GM12891 (cell line): ENCODE measurements at regions not wholly inside any gene's neighbourhood (a gene's known extent, or its start where the extent isn't known, plus 50 kb on each side); places are given as distances from the start of the nearest gene placed in this dataset.

Experiments
- DNase-seq: peaks from one replicate; pipeline ENCODE4 v3.0.0; 2011; ENCODE audit warnings: low spot score; ENCODE audit not compliant: insufficient read length
- FAIRE-seq: peaks from 2 replicates; lab custom pipeline; 2011; peaks lifted over from hg19 to GRCh38; lab: Jason Lieb, UNC
- PAX5 ChIP-seq: IDR thresholded peaks from 2 replicates; pipeline ENCODE4 v1.6.1; 2011; ENCODE audit warnings: low read length, moderate library complexity, mild to moderate bottlenecking; ENCODE audit not compliant: insufficient read depth, severe bottlenecking
- POLR2A ChIP-seq: IDR thresholded peaks from 2 replicates; pipeline ENCODE4 v1.6.1; 2011; ENCODE audit warnings: low read depth, low read length, control low read depth
- POLR2AphosphoS5 ChIP-seq: IDR thresholded peaks from 2 replicates; pipeline ENCODE4 v1.6.1; 2011; ENCODE audit warnings: low read depth, low read length, control low read depth
- POU2F2 ChIP-seq: IDR thresholded peaks from 2 replicates; pipeline ENCODE4 v1.6.1; 2011; ENCODE audit warnings: low read depth, mild to moderate bottlenecking, control low read depth, low read length, moderate library complexity
- SPI1 ChIP-seq: IDR thresholded peaks from 2 replicates; pipeline ENCODE4 v1.6.1; 2011; ENCODE audit warnings: low read depth, low read length, control low read depth
- TAF1 ChIP-seq: IDR thresholded peaks from 2 replicates; pipeline ENCODE4 v1.6.1; 2011; ENCODE audit warnings: low read depth, low read length, control low read depth

DNA sequence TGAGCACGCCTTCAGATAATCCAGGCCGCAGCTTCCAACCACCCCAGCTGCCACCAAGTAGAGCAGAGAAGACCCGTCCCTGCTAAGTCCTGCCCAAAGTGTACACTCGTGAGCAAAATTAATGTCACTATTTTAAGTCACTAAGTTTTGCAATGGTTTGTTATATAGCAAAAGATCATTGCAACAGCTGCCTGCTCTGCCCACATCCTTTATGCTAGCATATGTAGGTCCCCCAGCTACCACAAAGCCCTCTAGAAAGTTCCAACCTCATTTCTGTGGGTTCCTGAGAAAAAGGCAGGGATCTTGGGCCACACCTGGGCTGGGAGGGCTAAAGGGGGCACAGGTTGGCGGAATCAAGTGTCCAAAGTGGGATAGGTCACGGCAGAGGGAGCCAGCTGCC, 346.9 kb downstream of the BCOR start:
- TF ChIP-seq POLR2A, result no peak
- TF ChIP-seq POLR2AphosphoS5, result no peak
- TF ChIP-seq TAF1, result no peak
- DNase-seq (no peak), FAIRE-seq (no peak)

DNA sequence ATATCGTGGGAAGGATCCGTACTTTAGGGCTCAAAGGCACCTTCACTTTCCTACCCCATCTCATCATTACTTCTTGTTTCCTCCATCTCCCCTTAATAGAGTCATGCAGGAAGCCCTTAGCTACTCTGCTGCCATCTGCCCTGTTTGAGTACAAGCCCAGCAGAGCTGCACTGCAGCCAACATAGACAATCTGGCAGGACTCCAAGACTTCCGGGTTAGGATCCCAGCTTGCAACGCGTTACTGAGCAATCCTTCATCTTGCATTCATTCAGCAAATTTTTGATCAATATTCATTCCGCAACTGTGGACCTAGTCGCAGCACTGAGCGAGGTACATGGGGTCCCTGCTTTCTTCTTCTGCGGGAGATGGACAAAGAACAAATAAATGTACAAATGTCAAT, 344.9 kb downstream of the BCOR start:
- DNase-seq (no peak), FAIRE-seq (no peak)
- no peak for TF ChIP-seq POLR2A
- no peak for TF ChIP-seq POU2F2
- TF ChIP-seq POLR2AphosphoS5, result no peak
- TF ChIP-seq TAF1, result no peak
- no peak for TF ChIP-seq PAX5

DNA sequence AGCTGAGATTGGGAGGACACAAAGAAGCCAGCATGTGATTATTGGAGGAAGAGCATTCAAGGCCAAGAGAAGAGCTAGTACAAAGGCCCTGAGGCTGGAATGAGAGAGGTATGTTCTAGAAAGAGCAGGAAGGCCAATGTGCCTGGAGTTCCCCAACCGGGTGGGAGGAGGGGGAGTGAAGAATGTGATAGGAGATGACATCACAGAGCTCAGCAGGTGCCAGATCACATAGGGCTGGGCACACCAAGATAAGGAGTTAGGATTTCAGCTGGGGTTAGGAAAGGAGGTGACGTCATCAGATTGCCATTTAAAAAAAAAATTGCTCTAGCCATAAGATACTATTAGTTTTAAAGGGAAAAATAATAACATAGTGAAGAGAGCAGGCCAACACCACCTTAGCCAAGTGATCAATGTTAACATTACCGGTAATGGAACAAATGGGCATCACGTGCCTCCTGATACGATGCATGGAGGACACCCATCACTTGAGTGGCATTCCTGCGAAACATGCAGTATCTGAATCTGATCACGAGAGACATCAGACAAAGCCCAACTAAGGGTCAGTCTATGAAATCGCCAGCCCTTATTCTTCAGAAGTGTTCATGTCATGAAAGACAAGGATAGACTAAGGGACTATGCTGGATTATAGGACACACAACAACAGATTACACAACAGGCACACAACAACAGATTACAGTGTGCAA, 344.3 kb downstream of the BCOR start:
- no peak for DNase-seq
- TF ChIP-seq POLR2A, result no peak
- TF ChIP-seq POLR2AphosphoS5, result no peak
- TF ChIP-seq POU2F2, result no peak
- no peak for TF ChIP-seq PAX5
- TF ChIP-seq TAF1, result no peak
- no peak for TF ChIP-seq SPI1
- FAIRE-seq, result no peak

DNA sequence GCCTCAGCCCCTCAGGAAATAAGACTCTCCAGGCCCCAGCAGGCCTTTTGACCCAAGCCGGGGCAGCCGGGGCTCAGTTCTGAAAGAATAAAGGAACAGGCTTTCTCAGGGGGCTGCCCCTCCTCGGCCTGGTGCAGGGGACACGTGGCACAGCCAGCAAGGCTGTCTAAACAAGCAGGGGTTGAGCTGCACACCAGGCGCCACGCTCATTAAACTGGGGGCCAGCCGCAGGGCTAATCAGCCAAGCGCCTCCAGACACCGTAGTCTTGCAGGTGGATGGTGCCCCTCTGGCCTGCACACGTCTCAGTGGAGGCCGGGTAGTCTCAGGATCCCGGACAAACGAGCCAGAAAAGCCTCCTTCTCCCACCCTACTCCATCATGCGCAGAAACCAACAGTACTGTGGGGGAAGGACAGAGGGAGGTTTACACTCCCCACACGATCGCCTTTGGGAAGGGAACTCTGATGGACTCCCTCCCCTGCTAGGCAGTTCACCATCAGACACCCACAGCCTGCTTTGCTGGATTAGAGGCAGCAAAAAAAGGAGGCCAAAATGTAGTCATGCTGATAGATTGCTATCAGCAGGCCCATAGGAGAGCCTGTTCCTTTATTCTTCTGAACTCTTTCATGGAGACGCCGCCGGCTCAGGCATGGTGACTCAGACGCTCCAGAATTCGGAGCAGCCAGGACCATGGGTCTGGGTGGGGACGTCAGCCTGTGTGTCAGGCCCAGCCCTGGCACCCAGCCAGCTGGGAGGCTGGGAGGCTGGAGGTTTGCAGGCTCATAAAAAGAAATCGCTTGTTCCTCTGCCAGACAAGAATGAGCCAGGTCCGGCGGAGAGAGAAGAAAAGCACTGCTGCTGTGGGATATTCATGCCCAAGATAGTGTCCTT, 342.4 kb downstream of the BCOR start:
- TF ChIP-seq POLR2A, result no peak
- TF ChIP-seq SPI1, result no peak
- DNase-seq (no peak), FAIRE-seq (no peak)

DNA sequence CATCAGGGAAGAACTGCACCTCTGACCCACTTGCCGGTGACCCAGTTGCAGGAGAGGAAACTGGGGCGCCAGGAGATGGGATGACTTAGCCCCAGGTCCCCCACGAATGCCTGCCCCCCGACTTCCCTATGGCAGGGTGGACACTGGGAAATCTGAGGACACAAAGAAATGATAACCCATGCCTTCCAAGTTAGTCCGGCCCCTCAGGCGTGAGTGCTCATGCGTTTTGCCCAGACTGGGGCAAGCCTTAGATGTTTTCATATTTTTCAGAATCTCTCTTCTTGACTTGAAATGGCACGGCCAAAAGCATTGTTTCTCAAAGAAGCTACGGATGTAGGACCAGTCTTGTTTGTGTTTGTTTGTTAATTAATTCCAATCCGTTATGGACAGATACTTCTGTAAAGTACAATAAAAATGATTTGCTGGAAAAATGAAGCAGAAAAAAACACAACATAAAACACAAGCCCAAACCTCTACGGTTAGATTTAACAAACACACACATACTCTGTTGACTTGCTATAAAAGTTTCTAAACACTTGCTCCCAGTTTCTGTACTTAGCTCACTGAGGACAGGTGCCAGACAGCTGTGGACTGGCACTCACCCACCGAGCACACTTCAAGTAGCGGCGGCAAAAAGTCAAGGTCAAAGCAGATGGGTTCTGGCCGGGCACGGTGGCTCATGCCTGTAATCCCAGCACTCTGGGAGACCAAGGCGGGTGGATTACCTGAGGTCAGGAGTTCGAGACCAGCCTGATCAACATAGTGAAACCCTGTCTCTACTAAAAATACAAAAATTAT, 341.5 kb downstream of the BCOR start:
- DNase-seq, result no peak
- TF ChIP-seq POLR2A (no peak), PAX5 (no peak), TAF1 (no peak), POU2F2 (no peak)
- FAIRE-seq, result no peak

DNA sequence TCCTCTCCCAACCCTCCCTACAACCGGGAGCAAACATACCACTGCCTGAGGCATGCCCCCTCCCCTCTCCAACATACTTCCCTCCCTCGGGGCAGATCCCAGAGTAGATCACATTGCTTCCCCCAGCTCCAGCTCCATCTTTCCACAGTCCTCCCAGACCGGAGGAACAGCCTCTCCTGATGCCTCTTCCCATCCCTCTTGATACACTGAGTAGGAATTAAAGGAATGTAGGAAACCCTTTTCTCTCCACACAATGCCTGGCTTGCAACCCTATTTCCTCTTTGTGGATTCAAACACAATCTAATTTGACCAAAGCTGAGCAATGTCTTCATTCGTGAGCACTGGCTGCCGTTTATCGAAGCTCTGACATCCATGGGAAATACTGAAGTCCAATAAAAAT, 339.8 kb downstream of the BCOR start:
- TF ChIP-seq POU2F2 (no peak), SPI1 (no peak), PAX5 (no peak), POLR2A (no peak)
- no peak for FAIRE-seq
- DNase-seq, result no peak

DNA sequence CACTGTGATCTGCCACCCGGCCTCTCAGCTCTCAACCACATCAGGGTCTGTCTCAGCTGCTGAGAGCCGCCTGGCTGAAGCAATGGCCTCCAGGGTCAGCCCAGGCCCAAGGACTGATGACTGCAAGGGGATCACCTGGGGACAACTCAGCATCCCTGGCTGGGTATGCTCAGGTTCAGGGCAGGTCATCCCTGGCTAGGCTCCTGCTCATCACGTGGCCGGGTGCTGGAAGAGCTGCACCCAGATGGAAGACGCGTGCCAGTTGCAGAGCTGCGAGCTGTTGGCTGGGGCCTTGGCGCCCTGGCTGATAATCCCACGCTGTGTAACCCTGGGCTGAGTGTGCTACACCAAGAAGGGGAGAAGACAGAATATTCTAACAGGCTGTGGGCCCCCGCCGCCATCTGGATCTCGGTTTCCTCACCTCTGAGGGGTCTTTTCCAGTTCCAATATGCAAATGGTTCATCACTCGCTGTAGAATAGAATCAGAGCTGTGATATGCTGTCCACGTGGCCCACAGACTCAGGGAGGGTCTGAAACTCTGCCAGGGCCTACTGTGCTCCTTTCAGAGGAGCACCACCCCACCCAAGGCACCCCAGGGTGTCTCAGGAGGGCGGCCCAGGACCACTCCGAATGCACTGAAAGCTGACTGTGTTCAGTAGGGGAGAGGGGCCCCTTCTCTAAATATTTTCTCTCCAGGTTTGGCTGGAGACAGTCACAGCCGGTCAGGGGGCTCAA, 338.8 kb downstream of the BCOR start:
- no peak for DNase-seq
- no peak for FAIRE-seq
- TF ChIP-seq SPI1, result no peak
- TF ChIP-seq PAX5, result no peak
- no peak for TF ChIP-seq POU2F2
- no peak for TF ChIP-seq POLR2A
- TF ChIP-seq TAF1, result no peak
- TF ChIP-seq POLR2AphosphoS5, result no peak

DNA sequence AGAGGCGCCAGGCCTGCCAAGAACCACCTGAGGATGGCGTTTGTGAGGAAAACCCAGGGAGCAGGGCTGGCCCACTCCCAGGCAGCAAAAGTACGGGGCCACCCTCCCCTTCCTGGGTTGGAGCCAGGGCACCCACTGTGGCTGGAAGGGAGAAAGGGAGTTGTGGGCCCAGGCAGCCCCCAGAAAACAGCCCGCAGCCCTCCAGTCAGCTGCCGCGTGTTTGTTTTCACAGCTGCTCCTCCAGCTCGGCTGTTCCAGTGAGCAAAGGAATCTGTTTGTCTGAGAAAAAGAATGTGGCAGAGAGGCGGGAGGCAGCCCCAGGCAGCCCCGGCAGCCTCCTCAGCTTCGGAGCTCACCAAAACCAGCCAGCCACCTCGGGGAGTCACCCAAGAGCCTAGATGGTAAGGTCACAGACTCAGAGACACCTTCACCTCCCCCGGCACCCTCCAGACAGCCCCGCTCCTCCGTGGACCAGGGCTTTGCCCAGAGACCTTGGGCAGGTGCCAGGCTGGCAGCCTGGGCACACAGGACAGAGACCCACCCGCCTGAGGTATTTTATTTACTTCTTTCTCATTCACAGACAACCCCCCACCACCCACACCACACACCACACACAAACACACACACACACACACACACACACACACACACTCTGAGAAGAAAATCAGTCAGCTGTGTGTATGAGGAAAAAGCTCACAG, 338.1 kb downstream of the BCOR start:
- no peak for TF ChIP-seq POU2F2
- TF ChIP-seq SPI1, result no peak
- no peak for TF ChIP-seq TAF1
- no peak for TF ChIP-seq PAX5
- FAIRE-seq (no peak), DNase-seq (no peak)

DNA sequence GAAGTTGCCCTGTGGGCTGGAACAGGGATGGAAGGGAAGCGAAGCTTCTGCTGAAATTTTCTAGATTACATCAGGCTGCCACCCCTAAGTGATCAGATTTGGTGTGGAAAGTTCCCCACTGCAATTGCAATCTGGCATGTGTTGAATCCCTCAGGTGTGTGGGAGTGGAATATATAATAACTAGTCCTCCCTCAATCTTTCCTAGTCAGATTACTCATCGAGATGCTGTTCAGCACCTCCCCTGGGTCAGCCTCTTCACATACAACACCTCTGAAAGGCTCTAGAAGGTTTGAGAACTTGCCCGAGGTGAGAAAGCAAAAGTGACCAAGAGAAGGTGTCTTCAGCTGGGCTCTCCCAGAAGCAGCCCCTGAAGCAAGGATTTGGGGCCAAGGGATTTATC, 336.8 kb downstream of the BCOR start:
- no peak for FAIRE-seq
- TF ChIP-seq SPI1 (no peak), PAX5 (no peak)
- DNase-seq, result no peak
